Loucy (cell line): ENCODE measurements at regions not wholly inside any gene's neighbourhood (a gene's known extent, or its start where the extent isn't known, plus 50 kb on each side); places are given as distances from the start of the nearest gene placed in this dataset.

Experiments
- H2AFZ ChIP-seq: fragments of 200-600 bp; sonication (generic); 2 replicates; pipeline ENCODE4 v1.6.0; 2016; ENCODE audit warnings: antibody characterized with exemption, mild to moderate bottlenecking, low read length, moderate library complexity
- H3F3A ChIP-seq: fragments of 200-600 bp; 2 replicates; pipeline ENCODE4 v1.6.0; 2016; ENCODE audit warnings: antibody characterized with exemption, low read depth, mild to moderate bottlenecking
- H3K27me3 ChIP-seq: fragments of 200-600 bp; sonication (generic); 2 replicates; pipeline ENCODE4 v1.6.1; 2014; ENCODE audit warnings: low read length, mild to moderate bottlenecking; ENCODE audit not compliant: insufficient read depth, poor library complexity, severe bottlenecking
- H3K36me3 ChIP-seq: fragments of 200-600 bp; sonication (generic); 2 replicates; pipeline ENCODE4 v1.6.1; 2016; ENCODE audit warnings: low read length; ENCODE audit not compliant: insufficient read depth
- H3K4me1 ChIP-seq: fragments of 200-600 bp; sonication (generic); 2 replicates; pipeline ENCODE4 v1.5.1; 2014; ENCODE audit warnings: low read length, mild to moderate bottlenecking; ENCODE audit not compliant: insufficient read depth, poor library complexity, severe bottlenecking
- H3K4me2 ChIP-seq: fragments of 200-600 bp; sonication (generic); 2 replicates; pipeline ENCODE4 v1.6.0; 2014; ENCODE audit warnings: antibody characterized with exemption, low read length, low read depth, mild to moderate bottlenecking; ENCODE audit not compliant: poor library complexity, severe bottlenecking
- H3K4me3 ChIP-seq: fragments of 200-600 bp; sonication (generic); 2 replicates; pipeline ENCODE4 v1.5.1; 2014; ENCODE audit warnings: low read length, mild to moderate bottlenecking, mixed read lengths; ENCODE audit not compliant: poor library complexity, severe bottlenecking
- H3K79me2 ChIP-seq: fragments of 200-600 bp; sonication (generic); 2 replicates; pipeline ENCODE4 v1.6.1; 2014; ENCODE audit warnings: low read length; ENCODE audit not compliant: insufficient read depth
- H3K9ac ChIP-seq: fragments of 200-600 bp; sonication (generic); 2 replicates; pipeline ENCODE4 v1.6.0; 2014; ENCODE audit warnings: mild to moderate bottlenecking, low read depth, low read length, moderate library complexity; ENCODE audit not compliant: poor library complexity, severe bottlenecking
- H3K9me2 ChIP-seq: fragments of 200-600 bp; sonication (generic); replicated peaks from 2 replicates; pipeline ENCODE4 v1.6.1; 2016; ENCODE audit warnings: low read depth, low read length, mixed read lengths
- H3K9me3 ChIP-seq: fragments of 200-600 bp; sonication (generic); 2 replicates; pipeline ENCODE4 v1.6.1; 2014; ENCODE audit warnings: mild to moderate bottlenecking, antibody characterized with exemption, low read length, low read depth; ENCODE audit not compliant: insufficient read depth
- H4K20me1 ChIP-seq: fragments of 200-600 bp; sonication (generic); 2 replicates; pipeline ENCODE4 v1.6.0; 2014; ENCODE audit warnings: antibody characterized with exemption, low read length, mild to moderate bottlenecking; ENCODE audit not compliant: insufficient read depth, poor library complexity, severe bottlenecking
- EZH2phosphoT487 ChIP-seq: fragments of 200-600 bp; IDR thresholded peaks from 2 replicates; pipeline ENCODE4 v1.6.1; 2018; ENCODE audit warnings: antibody characterized with exemption, mild to moderate bottlenecking, moderate library complexity, borderline replicate concordance
- TF ChIP-seq, protein P1 (sequence below): fragments of 200-600 bp; sonication (generic); conservative IDR thresholded peaks from 2 replicates; pipeline ENCODE4 v1.5.1; 2014; ENCODE audit warnings: mild to moderate bottlenecking, antibody characterized with exemption, low read length

DNA sequence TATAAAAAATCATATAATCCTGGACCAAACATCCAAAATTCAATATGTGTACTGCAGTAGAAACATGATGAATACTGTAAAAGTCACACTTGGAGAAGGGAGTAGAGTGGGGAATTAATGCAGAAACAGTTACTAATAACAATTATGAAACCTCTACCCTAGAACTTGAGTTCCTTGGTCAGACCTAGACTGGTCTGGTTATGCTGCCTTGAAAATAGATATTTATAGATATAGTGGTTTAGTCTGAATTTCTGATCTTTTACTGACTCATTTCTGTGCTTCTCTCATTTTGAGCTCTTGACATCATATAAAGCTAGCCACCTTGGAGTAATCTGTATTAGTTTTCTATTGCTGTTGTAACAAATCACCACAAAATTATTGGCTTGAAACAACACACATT is 808.7 kb upstream of the CDH10 start:
- H3F3A ChIP-seq: no peaks in the 10 kb centered on the region
- no peak overlapping the region for H3K4me2 ChIP-seq
- H2AFZ ChIP-seq: no peak overlapping the region
- no peaks in the 10 kb centered on the region for H3K9me2 ChIP-seq
- H3K9me3 ChIP-seq: no peaks in the 10 kb centered on the region
- H3K9ac ChIP-seq: no peak overlapping the region
- no peaks in the 10 kb centered on the region for H3K79me2 ChIP-seq
- no peaks in the 10 kb centered on the region for H3K36me3 ChIP-seq
- H3K4me1 ChIP-seq: no peaks in the 10 kb centered on the region
- no peak overlapping the region for H3K4me3 ChIP-seq
- no peaks in the 10 kb centered on the region for H4K20me1 ChIP-seq
- TF ChIP-seq EZH2phosphoT487: no peak
- TF ChIP-seq, protein P1, sequence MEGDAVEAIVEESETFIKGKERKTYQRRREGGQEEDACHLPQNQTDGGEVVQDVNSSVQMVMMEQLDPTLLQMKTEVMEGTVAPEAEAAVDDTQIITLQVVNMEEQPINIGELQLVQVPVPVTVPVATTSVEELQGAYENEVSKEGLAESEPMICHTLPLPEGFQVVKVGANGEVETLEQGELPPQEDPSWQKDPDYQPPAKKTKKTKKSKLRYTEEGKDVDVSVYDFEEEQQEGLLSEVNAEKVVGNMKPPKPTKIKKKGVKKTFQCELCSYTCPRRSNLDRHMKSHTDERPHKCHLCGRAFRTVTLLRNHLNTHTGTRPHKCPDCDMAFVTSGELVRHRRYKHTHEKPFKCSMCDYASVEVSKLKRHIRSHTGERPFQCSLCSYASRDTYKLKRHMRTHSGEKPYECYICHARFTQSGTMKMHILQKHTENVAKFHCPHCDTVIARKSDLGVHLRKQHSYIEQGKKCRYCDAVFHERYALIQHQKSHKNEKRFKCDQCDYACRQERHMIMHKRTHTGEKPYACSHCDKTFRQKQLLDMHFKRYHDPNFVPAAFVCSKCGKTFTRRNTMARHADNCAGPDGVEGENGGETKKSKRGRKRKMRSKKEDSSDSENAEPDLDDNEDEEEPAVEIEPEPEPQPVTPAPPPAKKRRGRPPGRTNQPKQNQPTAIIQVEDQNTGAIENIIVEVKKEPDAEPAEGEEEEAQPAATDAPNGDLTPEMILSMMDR: no peak
- no peaks in the 10 kb centered on the region for H3K27me3 ChIP-seq

DNA sequence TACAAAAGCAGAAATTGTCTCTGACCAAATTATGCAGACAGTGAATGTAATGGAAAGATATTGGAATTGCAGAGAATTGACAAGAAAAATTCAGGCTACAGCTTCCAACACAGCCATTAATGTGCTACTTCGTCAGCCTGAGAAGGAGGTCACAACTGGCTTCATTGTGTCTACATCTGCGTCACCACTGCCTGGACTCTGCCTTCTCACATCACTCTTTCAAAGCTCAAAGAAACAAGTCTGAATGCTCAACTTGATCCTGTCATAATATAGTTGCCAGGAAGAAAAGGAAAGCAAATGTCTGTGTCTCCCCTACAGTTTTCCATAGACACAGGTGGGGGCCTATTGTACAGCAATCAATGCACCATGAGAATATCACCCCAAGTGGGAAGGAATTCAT is 806.5 kb upstream of the CDH10 start:
- no peak overlapping the region for H3K9ac ChIP-seq
- H3K79me2 ChIP-seq: no peaks in the 10 kb centered on the region
- no peaks in the 10 kb centered on the region for H3K36me3 ChIP-seq

DNA sequence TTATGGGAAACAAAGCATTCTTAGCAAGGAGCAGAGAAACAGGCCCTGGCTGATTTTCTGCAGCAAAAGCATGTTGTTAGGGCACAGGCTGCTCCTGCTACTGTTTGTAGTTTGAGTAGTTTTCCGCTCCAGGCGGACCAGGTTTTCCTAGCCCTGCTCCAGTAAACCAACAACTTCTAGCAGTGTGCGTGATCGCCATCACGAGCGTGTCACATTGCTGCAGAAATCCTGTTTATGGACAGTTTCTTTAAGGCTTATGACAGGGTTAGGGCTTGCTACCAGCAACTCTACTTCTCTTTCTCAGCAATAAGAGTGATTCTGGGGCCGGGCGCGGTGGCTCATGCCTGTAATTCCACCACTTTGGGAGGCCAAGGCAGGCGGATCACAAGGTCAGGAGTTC is 803.9 kb upstream of the CDH10 start:
- Histone ChIP-seq H3K27me3 (no peaks in the 10 kb centered on the region), H4K20me1 (no peaks in the 10 kb centered on the region), H3K4me3 (no peak overlapping the region), H2AFZ (no peak overlapping the region), H3K79me2 (no peaks in the 10 kb centered on the region), H3K9me2 (no peaks in the 10 kb centered on the region), H3F3A (no peaks in the 10 kb centered on the region), H3K4me1 (no peaks in the 10 kb centered on the region), H3K36me3 (no peaks in the 10 kb centered on the region), H3K4me2 (no peak overlapping the region), H3K9ac (no peak overlapping the region), H3K9me3 (no peaks in the 10 kb centered on the region)
- TF ChIP-seq EZH2phosphoT487: no peak
- TF ChIP-seq, protein P1: no peak

More for the DNA sequence above, 806.5 kb upstream of the CDH10 start:
- no peaks in the 10 kb centered on the region for H3K9me2 ChIP-seq
- H3K27me3 ChIP-seq: no peaks in the 10 kb centered on the region
- no peak overlapping the region for H3K4me3 ChIP-seq
- no peak overlapping the region for H3K4me2 ChIP-seq
- TF ChIP-seq, protein P1: no peak
- no peak for TF ChIP-seq EZH2phosphoT487
- H2AFZ ChIP-seq: no peak overlapping the region
- no peaks in the 10 kb centered on the region for H3K9me3 ChIP-seq
- H3K4me1 ChIP-seq: no peaks in the 10 kb centered on the region
- no peaks in the 10 kb centered on the region for H4K20me1 ChIP-seq
- no peaks in the 10 kb centered on the region for H3F3A ChIP-seq
